Sigmoid colon (tissue), 4 donors: ENCODE measurements at regions not wholly inside any gene's neighbourhood (a gene's known extent, or its start where the extent isn't known, plus 50 kb on each side); places are given as distances from the start of the nearest gene placed in this dataset.

Experiments
- CTCF ChIP-seq, 4 experiments: fragments of 450-650 bp in 3 of 4; fragments of 200-600 bp in 1 of 4; IDR thresholded peaks; one replicate each; pipeline ENCODE4 v1.5.1; 2016 to 2019; ENCODE audit warnings: antibody characterized with exemption in 4 of 4, mild to moderate bottlenecking in 3 of 4, moderate library complexity in 2 of 4
- EP300 ChIP-seq, 4 donors: sonication (generic); formaldehyde crosslinking; IDR thresholded peaks; one replicate each; pipeline ENCODE4 v1.6.1; 2017; ENCODE audit warnings: antibody characterized with exemption in 4 of 4
- POLR2A ChIP-seq, 2 donors: fragments of 450-650 bp; IDR thresholded peaks; one replicate each; pipeline ENCODE4 v1.6.1; 2016; ENCODE audit warnings: antibody characterized with exemption in 2 of 2, mild to moderate bottlenecking in 2 of 2, moderate library complexity in 2 of 2
- POLR2AphosphoS5 ChIP-seq, 4 donors: sonication (generic); formaldehyde crosslinking; IDR thresholded peaks; one replicate each; pipeline ENCODE4 v1.6.1; 2017; ENCODE audit warnings: antibody characterized with exemption in 4 of 4

GRCh38 chr12:88896958-88897357 is 316.7 kb upstream of the KITLG start:
- TF ChIP-seq POLR2A (IDR thresholded peaks at IDR 0.05) (no peak), CTCF (IDR thresholded peaks at IDR 0.05) (no peak), EP300 (IDR thresholded peaks at IDR 0.05) (no peak), POLR2AphosphoS5 (IDR thresholded peaks at IDR 0.05) (no peak)
